ENCODE measurements at regions not wholly inside any gene's neighbourhood (a gene's known extent, or its start where the extent isn't known, plus 50 kb on each side); places are given as distances from the start of the nearest gene placed in this dataset.

DNA sequence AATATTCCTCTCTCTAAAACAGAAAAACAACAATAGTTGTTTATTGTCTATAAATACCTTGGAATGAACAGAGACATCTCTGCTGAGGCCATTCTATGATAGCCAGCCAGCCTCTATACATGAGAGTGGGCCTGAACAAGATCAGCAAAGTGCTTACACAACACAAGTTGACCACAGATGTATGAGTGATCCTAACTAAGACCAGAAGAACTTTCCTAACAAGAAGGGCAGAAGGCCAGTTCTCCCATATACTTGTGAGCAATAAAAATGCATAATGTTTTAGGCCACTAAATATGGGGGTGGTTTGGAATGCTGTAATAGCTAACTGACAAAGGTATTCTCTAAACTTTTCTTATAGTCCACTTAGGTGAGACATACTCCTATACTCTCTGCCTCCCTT, 345.7 kb downstream of the SPATA31D1 start:
- Histone ChIP-seq H3K27me3 (ENCODE audit: control insufficient read depth, insufficient read depth, low read length) (no peaks in the 10 kb centered on the region), H3K4me3 (ENCODE audit: low read depth, low read length) (no peak overlapping the region), H3K36me3 (ENCODE audit: control insufficient read depth, insufficient read depth, low read length) (no peaks in the 10 kb centered on the region)
- FAIRE-seq: no peak
- TF ChIP-seq, protein P1, sequence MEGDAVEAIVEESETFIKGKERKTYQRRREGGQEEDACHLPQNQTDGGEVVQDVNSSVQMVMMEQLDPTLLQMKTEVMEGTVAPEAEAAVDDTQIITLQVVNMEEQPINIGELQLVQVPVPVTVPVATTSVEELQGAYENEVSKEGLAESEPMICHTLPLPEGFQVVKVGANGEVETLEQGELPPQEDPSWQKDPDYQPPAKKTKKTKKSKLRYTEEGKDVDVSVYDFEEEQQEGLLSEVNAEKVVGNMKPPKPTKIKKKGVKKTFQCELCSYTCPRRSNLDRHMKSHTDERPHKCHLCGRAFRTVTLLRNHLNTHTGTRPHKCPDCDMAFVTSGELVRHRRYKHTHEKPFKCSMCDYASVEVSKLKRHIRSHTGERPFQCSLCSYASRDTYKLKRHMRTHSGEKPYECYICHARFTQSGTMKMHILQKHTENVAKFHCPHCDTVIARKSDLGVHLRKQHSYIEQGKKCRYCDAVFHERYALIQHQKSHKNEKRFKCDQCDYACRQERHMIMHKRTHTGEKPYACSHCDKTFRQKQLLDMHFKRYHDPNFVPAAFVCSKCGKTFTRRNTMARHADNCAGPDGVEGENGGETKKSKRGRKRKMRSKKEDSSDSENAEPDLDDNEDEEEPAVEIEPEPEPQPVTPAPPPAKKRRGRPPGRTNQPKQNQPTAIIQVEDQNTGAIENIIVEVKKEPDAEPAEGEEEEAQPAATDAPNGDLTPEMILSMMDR (IDR thresholded peaks at IDR 0.05; ENCODE audit: insufficient read depth, low read length, severe bottlenecking): no peak
- peak; percentile 48 for DNase-seq (ENCODE audit: low read depth)

DNA sequence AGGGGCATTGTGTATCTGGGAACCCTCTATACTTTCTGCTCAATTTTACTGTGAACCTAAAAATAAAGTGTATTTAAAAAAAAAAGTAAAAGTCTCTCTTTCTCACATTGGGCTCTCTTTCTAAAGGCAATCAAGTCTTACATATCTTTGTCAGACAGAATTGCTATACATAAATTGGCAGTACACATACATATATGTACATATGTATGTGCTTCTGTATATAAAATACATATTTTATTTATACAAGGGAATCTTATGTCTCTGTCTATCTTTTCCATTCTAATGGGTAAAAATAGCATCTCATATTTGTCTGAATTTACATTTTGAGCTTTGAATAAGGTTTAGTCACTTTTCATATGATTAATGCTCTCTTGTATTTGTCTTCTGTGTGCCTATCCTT, 348.8 kb downstream of the SPATA31D1 start:
- Histone ChIP-seq H3K27me3 (ENCODE audit: control insufficient read depth, insufficient read depth, low read length) (no peaks in the 10 kb centered on the region), H3K4me3 (ENCODE audit: low read depth, low read length) (no peak overlapping the region), H3K36me3 (ENCODE audit: control insufficient read depth, insufficient read depth, low read length) (no peaks in the 10 kb centered on the region)
- DNase-seq (ENCODE audit: low read depth) (no peak), FAIRE-seq (no peak)
- TF ChIP-seq, protein P1 (IDR thresholded peaks at IDR 0.05; ENCODE audit: insufficient read depth, low read length, severe bottlenecking): no peak

DNA sequence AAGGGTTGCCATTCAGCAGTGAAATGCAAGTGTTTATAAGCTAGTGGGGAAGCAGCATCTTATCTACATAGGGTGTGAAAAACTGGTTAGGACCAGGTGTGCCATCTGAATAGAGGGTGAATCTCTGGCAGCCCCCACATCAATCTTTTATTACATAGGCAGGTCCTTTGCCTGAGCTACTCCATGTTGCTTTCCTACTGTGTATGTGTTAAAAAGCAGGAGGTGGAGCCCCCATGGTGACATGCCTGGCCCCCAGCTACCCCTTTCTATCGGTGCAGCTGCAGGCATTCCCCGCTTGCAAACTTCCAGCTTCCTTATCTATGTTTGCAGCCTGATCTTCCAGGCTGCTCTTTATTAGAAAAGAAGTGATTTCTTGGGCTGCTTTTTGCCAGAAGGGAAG, 353.5 kb downstream of the SPATA31D1 start:
- Histone ChIP-seq H3K36me3 (ENCODE audit: control insufficient read depth, insufficient read depth, low read length) (no peaks in the 10 kb centered on the region), H3K27me3 (ENCODE audit: control insufficient read depth, insufficient read depth, low read length) (no peaks in the 10 kb centered on the region), H3K4me3 (ENCODE audit: low read depth, low read length) (no peak overlapping the region)
- no peak for FAIRE-seq
- TF ChIP-seq, protein P1 (IDR thresholded peaks at IDR 0.05; ENCODE audit: insufficient read depth, low read length, severe bottlenecking): no peak
- DNase-seq (ENCODE audit: low read depth): no peak

DNA sequence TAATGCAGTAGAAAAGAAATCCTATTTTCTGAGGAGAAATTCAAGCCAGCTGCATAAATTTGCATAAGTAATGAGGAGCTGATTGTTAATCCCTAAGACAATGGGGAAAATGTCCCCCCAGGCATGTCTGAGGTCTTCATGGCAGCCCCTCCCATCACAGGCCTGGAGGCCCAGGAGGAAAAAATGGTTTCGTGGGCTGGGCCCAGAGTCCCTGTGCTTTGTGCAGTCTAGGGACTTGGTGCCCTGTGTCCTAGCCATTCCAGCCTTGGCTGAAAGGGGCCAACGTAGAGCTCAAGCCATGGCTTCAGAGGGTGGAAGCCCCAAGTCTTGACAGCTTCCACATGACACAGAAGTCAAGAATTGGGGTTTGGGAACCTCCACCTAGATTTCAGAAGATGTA, 357.5 kb downstream of the SPATA31D1 start:
- H3K36me3 ChIP-seq (ENCODE audit: control insufficient read depth, insufficient read depth, low read length): no peaks in the 10 kb centered on the region
- H3K4me3 ChIP-seq (ENCODE audit: low read depth, low read length): no peak overlapping the region
- FAIRE-seq (no peak), DNase-seq (ENCODE audit: low read depth) (no peak)
- TF ChIP-seq, protein P1 (IDR thresholded peaks at IDR 0.05; ENCODE audit: insufficient read depth, low read length, severe bottlenecking): no peak
- no peaks in the 10 kb centered on the region for H3K27me3 ChIP-seq (ENCODE audit: control insufficient read depth, insufficient read depth, low read length)

DNA sequence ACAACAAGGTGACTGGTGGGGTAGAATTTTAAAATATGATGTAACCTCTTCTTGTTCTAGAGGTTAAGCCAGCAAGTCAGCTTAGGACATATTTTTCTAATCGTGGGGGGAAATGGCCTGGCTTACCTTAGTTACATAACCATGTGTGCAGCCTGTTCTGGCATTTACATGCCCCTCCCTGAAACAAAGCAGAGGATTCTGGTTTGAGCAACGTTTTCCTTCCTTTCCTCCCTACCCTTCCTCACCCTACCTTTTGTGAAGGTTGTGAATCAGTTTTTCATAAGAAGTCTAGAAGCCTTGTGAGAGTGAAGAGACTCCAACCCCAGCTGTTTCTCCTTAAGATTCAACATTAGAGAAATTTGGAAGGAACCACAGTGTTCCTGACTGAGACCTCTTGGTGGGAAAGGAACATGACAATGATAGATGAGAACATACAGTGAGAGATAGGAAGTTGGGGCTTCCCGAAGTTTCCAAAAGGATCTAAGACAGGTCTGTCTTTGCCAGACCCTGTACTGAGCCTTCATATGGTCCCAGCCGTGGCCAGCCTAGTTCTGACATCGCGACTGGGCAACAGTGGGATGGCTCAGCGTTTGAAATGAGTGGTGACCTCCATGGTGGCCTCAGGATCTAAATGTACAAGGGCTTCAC, 365.2 kb downstream of the SPATA31D1 start:
- H3K36me3 ChIP-seq (ENCODE audit: control insufficient read depth, insufficient read depth, low read length): no peaks in the 10 kb centered on the region
- no peaks in the 10 kb centered on the region for H3K27me3 ChIP-seq (ENCODE audit: control insufficient read depth, insufficient read depth, low read length)
- FAIRE-seq: no peak
- TF ChIP-seq, protein P1 (IDR thresholded peaks at IDR 0.05; ENCODE audit: insufficient read depth, low read length, severe bottlenecking): no peak
- DNase-seq (ENCODE audit: low read depth): peak; percentile 69
- no peak overlapping the region for H3K4me3 ChIP-seq (ENCODE audit: low read depth, low read length)

DNA sequence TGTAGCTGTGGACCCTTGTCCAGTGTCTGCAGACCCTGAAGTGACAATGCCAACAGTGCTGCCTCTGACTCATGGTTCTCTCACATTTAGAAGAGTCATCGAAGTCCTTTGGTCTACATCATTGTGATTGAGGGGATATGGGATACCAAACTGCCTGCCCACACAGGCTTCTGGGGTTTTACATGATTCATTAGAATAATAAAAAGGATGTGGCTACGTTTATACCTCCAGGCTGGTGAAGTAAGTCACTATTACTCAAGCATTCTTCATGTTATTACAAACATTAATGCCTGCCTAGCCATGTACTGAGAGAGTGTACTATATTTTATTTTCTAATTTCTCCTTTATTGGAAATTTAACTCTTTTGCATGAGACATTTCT, 365.7 kb downstream of the SPATA31D1 start:
- peak; percentile 99 for DNase-seq (ENCODE audit: low read depth)
- no peak overlapping the region for H3K4me3 ChIP-seq (ENCODE audit: low read depth, low read length)
- H3K36me3 ChIP-seq (ENCODE audit: control insufficient read depth, insufficient read depth, low read length): no peaks in the 10 kb centered on the region
- TF ChIP-seq, protein P1 (IDR thresholded peaks at IDR 0.05; ENCODE audit: insufficient read depth, low read length, severe bottlenecking): no peak
- no peaks in the 10 kb centered on the region for H3K27me3 ChIP-seq (ENCODE audit: control insufficient read depth, insufficient read depth, low read length)
- no peak for FAIRE-seq

All from bronchial epithelial cell (primary cell).